ENCODE measurements at regions not wholly inside any gene's neighbourhood (a gene's known extent, or its start where the extent isn't known, plus 50 kb on each side); places are given as distances from the start of the nearest gene placed in this dataset.

- H4K5ac ChIP-seq (ENCODE audit: low read depth, low read length), result no peak overlapping the region
- ATAC-seq (ENCODE audit: low read depth) (no peak), DNase-seq (no peak)
- H3K27me3 ChIP-seq (ENCODE audit: control insufficient read depth, insufficient read depth, low read length), result peaks cover 50% of the 10 kb centered on the region
- no peaks in the 10 kb centered on the region for H3K36me3 ChIP-seq (ENCODE audit: control insufficient read depth, insufficient read depth, low read length)
- no peak overlapping the region for H3K4ac ChIP-seq (ENCODE audit: low read depth, low read length)
- H4K91ac ChIP-seq (ENCODE audit: insufficient read depth, low read depth, low read length), result no peak overlapping the region
- H3K9me1 ChIP-seq (ENCODE audit: insufficient read depth, low read length), result no peaks in the 10 kb centered on the region
- ChIA-PET POLR2A (ENCODE audit: unreplicated experiment) (no interaction called here), CTCF (no interaction called here)
- H2BK20ac ChIP-seq (ENCODE audit: low read depth, low read length), result no peak overlapping the region
- no peak overlapping the region for H3K4me3 ChIP-seq (ENCODE audit: insufficient read depth, low read depth, low read length)
- no peak overlapping the region for H2BK120ac ChIP-seq (ENCODE audit: low read depth, low read length)
- H2AK9ac ChIP-seq (replicated peaks; ENCODE audit: low read depth, low read length, poor library complexity), result no peak overlapping the region
- no peak overlapping the region for H3K23ac ChIP-seq (ENCODE audit: low read depth, low read length)
- H3K56ac ChIP-seq (ENCODE audit: extremely low read depth, insufficient read depth, low read length), result no peak overlapping the region
- in situ Hi-C loops (cut with MboI; ENCODE audit: low sequenced_read_pairs), result no loop called here
- H2BK15ac ChIP-seq (ENCODE audit: low read depth, low read length), result no peak overlapping the region
- H3K4me2 ChIP-seq (ENCODE audit: low read depth, low read length), result no peak overlapping the region
- no peaks in the 10 kb centered on the region for H3K9me3 ChIP-seq (ENCODE audit: control insufficient read depth, insufficient read depth, low read length)
- H3K18ac ChIP-seq (ENCODE audit: low read depth, low read length), result no peak overlapping the region
- no peak overlapping the region for H2BK5ac ChIP-seq (ENCODE audit: low read depth, low read length, poor library complexity, severe bottlenecking)
- H4K20me1 ChIP-seq (ENCODE audit: insufficient read depth, low read length), result no peaks in the 10 kb centered on the region
- BruUV-seq (replicated peaks), result no TSS peak
- WGBS, 2 experiments (ENCODE audit: extremely low coverage in 2 of 2, insufficient read length in 1 of 2), result 78% methylated on average over 9 of the region's 17 CpGs; no CpG with 5 or more reads in 1 of the 2 experiments
- H3K79me1 ChIP-seq (ENCODE audit: low read depth in 1 of 2, low read length in 2 of 2), result no peaks in the 10 kb centered on the region
- H3K14ac ChIP-seq (replicated peaks; ENCODE audit: low read depth, low read length), result no peak overlapping the region
- no peak overlapping the region for H3K9ac ChIP-seq (ENCODE audit: low read depth, low read length)
- intact Hi-C loops (cut with micrococcal nuclease), result no loop called here
- no peak overlapping the region for H4K8ac ChIP-seq (ENCODE audit: low read depth in 2 of 2, low read length in 2 of 2)
- no peak overlapping the region for H3K27ac ChIP-seq (ENCODE audit: insufficient read depth, low read length)
- no peak overlapping the region for H2AK5ac ChIP-seq (ENCODE audit: low read depth, low read length)
- no peak for TF ChIP-seq RCOR1 (IDR thresholded peaks at IDR 0.05; ENCODE audit: insufficient replicate concordance, low read length)
- TF ChIP-seq POLR2A (IDR thresholded peaks at IDR 0.05; ENCODE audit: low read depth, low read length), result no peak
- no peak for TF ChIP-seq CHD1 (IDR thresholded peaks at IDR 0.05; ENCODE audit: low read depth, low read length)
- H2AFZ ChIP-seq (replicated peaks; ENCODE audit: low read length, poor library complexity), result no peak overlapping the region
- H3K4me1 ChIP-seq (ENCODE audit: control insufficient read depth, insufficient read depth, low read length), result peaks cover 2% of the 10 kb centered on the region; the same call in 1 of the 2 replicates
- dilution Hi-C loops (cut with HindIII; ENCODE audit: low sequenced_read_pairs, unreplicated experiment), result no loop called here
Observed at GRCh38 chr2:109675666-109676345, 61.6 kb downstream of the SOWAHC start.

All from IMR-90 (cell line).